K562 (cell line): ENCODE measurements at regions not wholly inside any gene's neighbourhood (a gene's known extent, or its start where the extent isn't known, plus 50 kb on each side); places are given as distances from the start of the nearest gene placed in this dataset.

Experiments
- ATAC-seq: fragments of 200-7000 bp; cut with Tn5 transposase; 3 replicates; pipeline ENCODE4 v1.9.1; 2020; ENCODE audit warnings: moderate library complexity
- BruUV-seq: library from RNA; stranded (reverse); fragments of 400-500 nt; replicated peaks from 2 replicates; lab custom pipeline; 2021; lab: Mats Ljungman, UMichigan
- CTCF ChIA-PET: fragments of 300-600 bp; formaldehyde crosslinking; extraction: SDS; loops from one replicate; lab custom pipeline; 2021; ENCODE audit warnings: low intra/inter-chr PET ratio; lab: Yijun Ruan, JAX
- POLR2A ChIA-PET: fragments of 300-600, 350-650 bp; sonication (Branson Sonifier 250); formaldehyde crosslinking; extraction: SDS; loops from one replicate; lab custom pipeline; 2021; ENCODE audit warnings: antibody characterized with exemption, inconsistent platforms; lab: Yijun Ruan, JAX
- DNase-seq, 4 experiments: peaks; one replicate each; pipeline versions ENCODE4 v3.0.0 to v3.0.0-alpha.2; 2011 to 2018; ENCODE audit warnings: low spot score in 3 of 4, mixed read lengths in 3 of 4; ENCODE audit errors: extremely low read depth in 1 of 4
- FAIRE-seq: peaks from 2 replicates; lab custom pipeline; 2011; peaks lifted over from hg19 to GRCh38; lab: Jason Lieb, UNC
- H2AFZ ChIP-seq: 2 replicates; pipeline ENCODE4 v1.6.0; 2011; ENCODE audit warnings: low read depth, low read length, control low read depth, inconsistent platforms
- H3K27ac ChIP-seq: fragments of 200-600 bp; 3 replicates; pipeline ENCODE4 v1.8.0; 2011; ENCODE audit warnings: low read depth, mild to moderate bottlenecking, control low read depth, inconsistent platforms, low read length, moderate library complexity, mixed read lengths; ENCODE audit errors: extremely low read depth
- H3K27me3 ChIP-seq, 2 experiments: fragments of 300-600 bp in 1 of 2; 2 replicates in 1 of 2; 3 replicates in 1 of 2; pipeline versions ENCODE4 v1.6.0 to v1.8.0; 2011; ENCODE audit warnings: inconsistent platforms in 2 of 2, low read length in 2 of 2, mild to moderate bottlenecking in 1 of 2, mixed read lengths in 1 of 2, moderate library complexity in 1 of 2; ENCODE audit not compliant: control insufficient read depth in 2 of 2, insufficient read depth in 2 of 2
- H3K36me3 ChIP-seq: fragments of 300-600 bp; 3 replicates; pipeline ENCODE4 v1.8.0; 2011; ENCODE audit warnings: mild to moderate bottlenecking, low read length, inconsistent platforms; ENCODE audit not compliant: control insufficient read depth, insufficient read depth
- H3K4me1 ChIP-seq, 2 experiments: fragments of 200-600 bp in 1 of 2; replicated peaks in 1 of 2; 2 replicates in 1 of 2; 3 replicates in 1 of 2; pipeline versions ENCODE4 v1.5.1 to v1.8.0; 2011; ENCODE audit warnings: inconsistent platforms in 2 of 2, low read length in 2 of 2, mild to moderate bottlenecking in 1 of 2, mixed read lengths in 1 of 2, moderate library complexity in 1 of 2; ENCODE audit not compliant: control insufficient read depth in 2 of 2, insufficient read depth in 2 of 2
- H3K4me2 ChIP-seq: 2 replicates; pipeline ENCODE4 v1.6.1; 2011; ENCODE audit warnings: low read length, control low read depth, inconsistent platforms, mixed read lengths; ENCODE audit not compliant: insufficient read depth
- H3K4me3 ChIP-seq: fragments of 200-600 bp; sonication (generic), shearing (Covaris generic); 2 replicates; pipeline ENCODE4 v1.5.1; 2016; ENCODE audit warnings: control low read depth, inconsistent platforms
- H3K79me2 ChIP-seq: fragments of 200-600 bp; 3 replicates; pipeline ENCODE4 v1.8.0; 2011; ENCODE audit warnings: low read length, inconsistent platforms; ENCODE audit not compliant: control insufficient read depth, insufficient read depth
- H3K9ac ChIP-seq, 2 experiments: 2 replicates each; pipeline versions ENCODE4 v1.6.0 to v1.6.1; 2011; ENCODE audit warnings: low read depth in 2 of 2, low read length in 2 of 2, control low read depth in 1 of 2, inconsistent platforms in 1 of 2, mild to moderate bottlenecking in 1 of 2, mixed read lengths in 1 of 2; ENCODE audit not compliant: insufficient read depth in 1 of 2
- H3K9me1 ChIP-seq: one replicate; pipeline ENCODE4 v1.6.0; 2011; ENCODE audit warnings: inconsistent platforms, mild to moderate bottlenecking, low read length, moderate library complexity; ENCODE audit not compliant: control insufficient read depth, insufficient read depth
- H3K9me3 ChIP-seq: replicated peaks from 2 replicates; pipeline ENCODE4 v1.5.1; 2011; ENCODE audit warnings: low read depth, low read length, inconsistent platforms; ENCODE audit not compliant: control insufficient read depth, insufficient read depth
- H4K20me1 ChIP-seq: replicated peaks from 2 replicates; pipeline ENCODE4 v1.6.1; 2011; ENCODE audit warnings: low read length, inconsistent platforms, mixed read lengths; ENCODE audit not compliant: control insufficient read depth, insufficient read depth
- BRF1 ChIP-seq: IDR thresholded peaks from 3 replicates; pipeline ENCODE4 v1.6.1; 2011; ENCODE audit warnings: borderline replicate concordance, mild to moderate bottlenecking; ENCODE audit not compliant: insufficient read length; ENCODE audit errors: extremely low read depth
- CBFA2T3 ChIP-seq: fragments of 450-650 bp; IDR thresholded peaks from 2 replicates; pipeline ENCODE4 v1.6.1; 2017
- CBFB ChIP-seq: sonication (generic); formaldehyde crosslinking; IDR thresholded peaks from 2 replicates; pipeline ENCODE4 v1.4.0; 2020; ENCODE audit warnings: mild to moderate bottlenecking, missing genetic modification reagents
- CREB1 ChIP-seq, 2 experiments: sonication (generic) in 1 of 2; formaldehyde crosslinking in 1 of 2; IDR thresholded peaks; 2 replicates each; pipeline versions ENCODE4 v1.6.1 to v1.8.0; 2012 to 2022; ENCODE audit warnings: inconsistent platforms in 1 of 2, mild to moderate bottlenecking in 1 of 2, missing genetic modification reagents in 1 of 2, moderate library complexity in 1 of 2
- MYBL2 ChIP-seq, 2 experiments: fragments of 450-650 bp in 1 of 2; sonication (generic) in 1 of 2; formaldehyde crosslinking in 1 of 2; IDR thresholded peaks; 2 replicates each; pipeline versions ENCODE4 v1.6.1 to v1.8.1; 2017 to 2022; ENCODE audit warnings: borderline replicate concordance in 1 of 2, inconsistent platforms in 1 of 2, low read depth in 1 of 2, mild to moderate bottlenecking in 1 of 2, missing genetic modification reagents in 1 of 2, moderate library complexity in 1 of 2
- PHF21A ChIP-seq: fragments of 450-650 bp; IDR thresholded peaks from 2 replicates; pipeline ENCODE4 v1.6.1; 2017; ENCODE audit warnings: low read depth, borderline replicate concordance
- ZNF561 ChIP-seq: fragments of 450-650 bp; formaldehyde crosslinking; conservative IDR thresholded peaks from 2 replicates; pipeline ENCODE4 v1.4.0; 2020; ENCODE audit warnings: mild to moderate bottlenecking, moderate library complexity
- WGBS: fragments of 100-300 bp; shearing (Covaris generic); methylation state at CpG from one replicate; pipeline ENCODE4 v1.1.6; 2016; ENCODE audit warnings: low coverage, mixed read lengths; ENCODE audit not compliant: insufficient coverage; ENCODE audit errors: missing lambda C conversion rate; 5-methylcytosine and 5-hydroxymethylcytosine counted together
- in situ Hi-C: fragments of 300-500 bp; cut with MboI; formaldehyde crosslinking; loops from 4 replicates; pipeline ENCODE4 v1.15.0; 2018; ENCODE audit warnings: inconsistent platforms, mixed read lengths
- intact Hi-C: fragments of 100-400 bp; cut with micrococcal nuclease; formaldehyde crosslinking; loops from 2 replicates; pipeline ENCODE4 v1.14.2; 2022

DNA sequence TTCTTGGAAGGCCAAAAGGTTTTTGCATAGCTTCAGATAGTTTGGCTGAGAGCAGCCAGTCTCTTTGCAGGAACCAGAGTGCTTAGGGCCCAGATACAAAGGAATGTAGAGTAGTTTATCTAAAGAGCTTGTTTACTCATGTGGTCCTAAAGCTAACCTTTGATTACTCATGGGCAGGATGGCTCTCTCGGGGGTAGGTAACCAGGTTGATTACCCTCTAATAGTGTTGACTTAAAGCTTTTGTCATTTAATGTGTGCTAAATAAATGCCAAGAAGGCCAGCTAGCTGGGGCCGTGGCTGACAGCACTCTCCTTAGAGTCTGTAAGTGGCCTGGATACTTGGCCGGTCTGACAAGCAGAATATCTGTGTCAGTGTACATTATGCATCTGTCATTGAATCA lies 69.7 kb upstream of the MAGEB16 start:
- no TSS peak for BruUV-seq
- H3K79me2 ChIP-seq: no peaks in the 10 kb centered on the region
- H4K20me1 ChIP-seq: no peaks in the 10 kb centered on the region
- WGBS: 6% methylated on average over 2 of the region's 3 CpGs
- H3K27ac ChIP-seq: no peak overlapping the region
- no peak overlapping the region for H2AFZ ChIP-seq
- H3K36me3 ChIP-seq: no peaks in the 10 kb centered on the region
- no peaks in the 10 kb centered on the region for H3K27me3 ChIP-seq
- no peak overlapping the region for H3K4me3 ChIP-seq
- no peak for DNase-seq
- TF ChIP-seq CREB1 (IDR thresholded peaks at IDR 0.05): no peak
- TF ChIP-seq CREB1 (CRISPR knock-in tag; IDR thresholded peaks at IDR 0.05): no peak
- TF ChIP-seq CBFB (CRISPR knock-in tag): no peak
- TF ChIP-seq PHF21A: no peak
- H3K4me2 ChIP-seq: no peak overlapping the region
- no peak for ATAC-seq
- intact Hi-C loops (no loop called here), in situ Hi-C loops (no loop called here)
- CTCF ChIA-PET: no interaction called here
- no peak for FAIRE-seq
- no peaks in the 10 kb centered on the region for H3K9me3 ChIP-seq
- no peak overlapping the region for H3K9ac ChIP-seq
- no peaks in the 10 kb centered on the region for H3K4me1 ChIP-seq
- no peaks in the 10 kb centered on the region for H3K9me1 ChIP-seq
- POLR2A ChIA-PET: no interaction called here

- intact Hi-C loops: no loop called here
- H3K79me2 ChIP-seq: no peaks in the 10 kb centered on the region
- H3K9ac ChIP-seq: no peak overlapping the region
- no peak for TF ChIP-seq BRF1
- no peak for TF ChIP-seq ZNF561 (CRISPR knock-in tag)
- TF ChIP-seq MYBL2 (IDR thresholded peaks at IDR 0.05; ENCODE audit: low read depth): no peak
- TF ChIP-seq MYBL2 (CRISPR knock-in tag; IDR thresholded peaks at IDR 0.05; ENCODE audit: borderline replicate concordance): no peak
- TF ChIP-seq CBFA2T3: no peak
- no peak overlapping the region for H2AFZ ChIP-seq
- ATAC-seq (no peak), DNase-seq (no peak), FAIRE-seq (no peak)
- no peaks in the 10 kb centered on the region for H3K9me1 ChIP-seq
- no peak overlapping the region for H3K4me3 ChIP-seq
- H3K4me2 ChIP-seq: no peak overlapping the region
- 6% methylated on average over 3 of the region's 7 CpGs for WGBS
- H3K4me1 ChIP-seq: no peaks in the 10 kb centered on the region
- no peak overlapping the region for H3K27ac ChIP-seq
- H3K36me3 ChIP-seq: no peaks in the 10 kb centered on the region
- no peaks in the 10 kb centered on the region for H3K9me3 ChIP-seq
- no TSS peak for BruUV-seq
- H4K20me1 ChIP-seq: no peaks in the 10 kb centered on the region
- no peaks in the 10 kb centered on the region for H3K27me3 ChIP-seq
- in situ Hi-C loops: no loop called here
- ChIA-PET CTCF (no interaction called here), POLR2A (interaction anchor here (0.7 kb wide), 1 partner anchor 44 kb away, joined by 3 read pairs; no protein-coding TSS in a partner anchor)
Observed at GRCh38 chrX:35733879-35734278, 64.3 kb upstream of the MAGEB16 start.
